NCI-H2029 (cell line): ENCODE measurements at regions not wholly inside any gene's neighbourhood (a gene's known extent, or its start where the extent isn't known, plus 50 kb on each side); places are given as distances from the start of the nearest gene placed in this dataset.
A peak's percentile ranks its signal among the peaks of the same experiment; 100 is the strongest.
"Not testable (repeated sequence)": the region's sequence is repeated elsewhere in the genome, so short reads cannot be mapped to it uniquely, and the experiment has no call there.

Experiments
- DNase-seq: peaks from one replicate; lab custom pipeline; 2025; lab: John Stamatoyannopoulos, UW

DNA sequence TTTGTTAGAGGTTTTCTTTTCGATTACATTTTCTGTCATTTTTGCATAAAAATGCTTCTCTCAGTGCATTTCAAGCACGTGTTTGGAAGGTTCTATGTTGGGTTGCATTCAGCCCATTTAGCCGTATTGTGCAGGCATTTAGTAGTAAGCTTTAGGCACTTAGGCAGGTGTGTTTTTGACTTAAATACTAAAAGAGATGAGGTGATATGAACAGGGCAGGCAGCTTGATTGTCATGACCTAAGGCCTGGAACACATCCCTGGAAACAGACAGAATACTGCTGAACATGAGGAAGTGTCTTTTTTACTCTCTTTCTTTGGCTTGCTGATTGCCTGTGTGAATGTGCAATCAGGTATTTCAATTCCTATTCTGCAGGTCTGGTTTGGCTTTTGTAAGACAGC lies 610.5 kb upstream of the MAN1A1 start:
- DNase-seq, result no peak

- DNase-seq, result no peak
These were observed 607.6 kb upstream of the MAN1A1 start for GRCh38 chr6:119957195-119957594.

DNA sequence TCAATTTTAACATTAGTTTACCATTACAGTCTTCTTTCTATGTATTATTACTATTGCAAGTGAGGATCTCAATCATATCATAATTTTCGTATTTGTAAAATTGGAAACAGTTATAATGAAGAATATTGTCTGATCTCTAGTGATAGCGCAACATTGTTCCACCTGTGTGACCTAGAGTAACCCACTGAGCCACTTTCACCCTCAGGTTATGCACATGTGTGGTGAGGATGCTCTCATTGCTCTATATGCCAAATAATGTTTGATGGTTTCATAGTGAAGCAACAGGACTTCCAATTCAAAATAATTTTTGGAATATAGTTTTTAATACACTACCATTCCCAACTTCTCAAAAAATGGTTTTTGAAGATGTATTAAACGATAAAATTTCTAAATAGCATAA lies 603.1 kb upstream of the MAN1A1 start:
- no peak for DNase-seq

DNA sequence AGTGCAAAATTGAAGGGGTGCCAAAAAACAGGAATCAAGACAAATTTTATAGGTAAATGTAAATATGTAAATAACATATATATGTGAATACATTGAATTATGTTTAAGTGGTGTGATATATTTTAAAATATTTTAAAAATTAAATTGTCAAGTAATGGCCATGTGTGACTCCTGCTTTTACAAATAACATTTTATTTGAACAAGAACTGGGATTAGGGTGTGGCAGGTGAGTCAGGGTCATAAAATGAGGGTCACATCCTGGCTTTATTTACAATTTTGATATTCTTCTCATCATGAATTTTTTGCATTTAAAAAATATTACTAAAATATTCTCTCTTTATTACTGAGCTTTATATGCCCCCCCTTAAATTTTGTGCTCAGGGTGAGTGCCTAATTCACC lies 601.1 kb upstream of the MAN1A1 start:
- DNase-seq, result no peak

DNA sequence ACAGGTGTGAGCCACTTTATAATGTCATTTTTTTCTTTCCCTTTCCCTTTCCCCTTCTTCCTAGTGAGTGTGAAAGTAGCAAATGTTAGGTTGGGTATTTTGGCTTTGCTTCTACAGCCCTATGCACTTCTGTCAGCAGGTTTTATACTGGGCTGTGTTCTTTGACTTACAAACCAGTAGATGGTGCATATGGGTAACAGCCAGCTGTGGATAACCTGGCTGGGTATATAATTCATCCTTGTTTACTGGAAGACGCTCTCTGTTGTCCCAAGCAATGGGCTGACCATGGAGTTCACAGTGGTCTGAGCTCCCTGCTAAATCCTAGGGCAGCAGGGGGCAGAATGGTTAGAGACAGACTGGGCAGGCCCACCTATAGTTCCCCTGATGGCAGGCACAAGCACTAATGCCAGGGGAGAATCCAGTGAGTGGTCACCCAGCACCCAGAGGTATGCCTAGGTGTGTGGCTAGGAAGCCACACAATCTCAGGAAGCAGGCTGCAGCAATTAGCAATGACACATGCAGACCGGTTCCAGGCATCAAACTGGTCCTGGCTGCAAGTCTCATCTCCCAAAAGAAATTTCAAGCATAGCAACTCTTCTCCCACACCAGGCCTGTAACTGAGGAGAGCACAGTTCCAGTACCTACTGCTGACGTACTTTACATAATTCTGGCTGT lies 592.7 kb upstream of the MAN1A1 start:
- no peak for DNase-seq

DNA sequence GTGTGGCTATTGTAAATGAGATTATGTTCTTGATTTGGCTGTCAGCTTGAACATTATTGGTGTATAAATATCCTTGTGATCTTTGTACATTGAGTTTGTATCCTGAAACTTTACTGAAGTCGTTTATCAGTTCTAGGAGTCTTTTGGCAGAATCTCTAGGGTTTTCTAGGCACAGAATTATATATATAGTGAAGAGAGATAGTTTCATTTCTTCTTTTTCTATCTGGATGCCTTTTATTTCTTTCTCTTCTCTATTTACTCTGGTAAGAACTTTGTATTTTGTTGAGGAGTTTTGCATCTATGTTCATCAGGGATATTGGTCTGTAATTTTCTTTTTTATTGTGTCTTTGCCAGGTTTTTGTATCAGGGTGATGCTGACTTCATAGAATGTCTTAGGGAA lies 589.2 kb upstream of the MAN1A1 start:
- no peak for DNase-seq

DNA sequence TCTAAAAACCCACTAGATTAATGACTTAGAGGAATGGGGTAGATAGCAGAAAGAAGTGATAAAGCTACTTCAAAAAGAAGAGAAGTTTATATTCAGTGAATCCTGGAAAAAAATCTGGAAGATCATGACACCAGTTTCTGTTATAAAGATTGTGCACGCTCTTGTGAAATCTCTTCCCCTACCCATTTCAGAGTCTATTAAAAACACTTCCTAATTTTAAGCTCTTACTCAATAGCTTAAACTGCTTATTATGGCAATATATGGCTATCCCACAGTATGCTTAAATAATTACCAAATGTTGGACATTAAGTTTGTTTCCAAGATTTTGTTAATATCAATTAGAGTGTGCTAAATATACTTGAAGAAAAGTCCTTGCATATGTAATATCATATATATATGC lies 585.3 kb upstream of the MAN1A1 start:
- DNase-seq, result no peak

DNA sequence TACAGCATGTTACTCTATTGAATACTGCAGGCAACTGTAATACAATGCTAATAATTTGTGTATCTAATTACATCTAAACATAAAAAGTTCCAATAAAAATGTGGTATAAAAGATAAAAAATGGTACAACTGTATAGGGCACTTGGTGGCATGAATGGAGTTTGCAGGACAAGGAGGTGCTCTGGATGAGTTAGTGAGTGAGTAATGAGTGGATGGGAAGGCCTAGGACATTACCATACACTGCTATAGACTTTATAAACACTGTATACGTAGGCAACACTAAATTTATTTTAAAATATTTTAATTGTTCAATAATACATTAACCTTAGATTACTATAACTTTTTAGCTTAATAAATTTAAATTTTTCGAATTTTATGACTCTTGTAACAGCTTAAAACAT lies 579.6 kb upstream of the MAN1A1 start:
- DNase-seq, result no peak

- DNase-seq, result not testable (repeated sequence)
These were observed 575.3 kb upstream of the MAN1A1 start for GRCh38 chr6:119924888-119925287.

DNA sequence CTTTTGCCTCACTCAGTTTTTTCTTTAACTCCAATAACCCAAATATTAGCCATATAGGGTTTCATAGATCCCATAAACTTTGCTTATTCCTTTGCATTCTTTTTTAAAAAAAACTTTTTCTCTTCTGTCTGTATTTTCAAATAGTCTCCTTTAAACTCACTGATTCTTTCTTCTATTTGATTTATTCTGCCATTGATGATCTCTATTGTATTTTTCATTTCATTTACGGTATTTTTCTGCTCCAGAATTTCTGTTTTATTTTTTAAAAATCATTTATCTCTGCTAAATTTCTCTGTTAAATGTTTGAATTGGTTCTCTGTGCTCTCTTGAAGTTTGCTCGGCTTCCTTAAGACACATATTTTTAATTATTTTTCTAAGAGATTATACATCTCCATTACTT lies 573.3 kb upstream of the MAN1A1 start:
- DNase-seq, result no peak

DNA sequence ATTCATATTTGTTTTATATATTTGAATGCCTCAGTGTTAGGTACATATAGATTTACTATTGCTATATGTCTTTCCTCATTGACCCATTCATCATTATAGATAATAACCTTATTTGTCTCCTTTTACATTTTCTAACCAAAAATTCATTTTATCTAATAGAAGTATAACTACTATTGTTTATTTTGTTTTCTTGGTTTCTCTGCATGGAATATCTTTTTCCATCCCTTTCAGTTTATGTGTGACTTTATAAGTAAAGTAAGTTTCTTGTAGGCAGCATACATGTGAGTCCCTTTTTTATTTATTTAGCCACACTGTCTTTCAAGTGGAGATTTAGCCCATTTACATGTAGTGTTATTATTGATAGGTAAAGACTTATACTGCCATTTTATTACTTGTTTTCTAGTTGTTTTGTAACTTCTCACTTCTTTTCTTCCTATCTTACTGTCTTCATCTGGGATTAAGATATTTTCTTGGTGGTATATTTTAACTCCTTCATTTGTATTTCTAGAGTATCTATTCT lies 572.0 kb upstream of the MAN1A1 start:
- no peak for DNase-seq

DNA sequence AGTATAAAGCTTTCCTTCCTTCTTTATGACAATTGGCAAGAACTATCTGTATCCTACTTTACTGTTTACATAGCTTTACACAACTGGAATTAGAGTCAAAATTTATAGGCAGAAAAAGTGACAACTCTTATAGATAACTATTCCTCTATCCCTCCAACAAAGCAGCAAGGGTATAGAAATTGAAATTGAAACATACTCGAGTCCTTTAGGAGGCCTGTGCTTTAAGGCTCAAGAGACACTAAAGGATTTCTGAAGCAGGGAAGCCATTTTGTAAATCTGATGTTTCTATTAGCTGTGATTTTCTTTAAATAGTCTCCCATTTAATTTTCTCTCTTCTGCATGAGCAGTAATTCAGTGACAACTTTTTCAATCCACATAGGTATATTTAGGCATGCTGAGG lies 567.6 kb upstream of the MAN1A1 start:
- no peak for DNase-seq

DNA sequence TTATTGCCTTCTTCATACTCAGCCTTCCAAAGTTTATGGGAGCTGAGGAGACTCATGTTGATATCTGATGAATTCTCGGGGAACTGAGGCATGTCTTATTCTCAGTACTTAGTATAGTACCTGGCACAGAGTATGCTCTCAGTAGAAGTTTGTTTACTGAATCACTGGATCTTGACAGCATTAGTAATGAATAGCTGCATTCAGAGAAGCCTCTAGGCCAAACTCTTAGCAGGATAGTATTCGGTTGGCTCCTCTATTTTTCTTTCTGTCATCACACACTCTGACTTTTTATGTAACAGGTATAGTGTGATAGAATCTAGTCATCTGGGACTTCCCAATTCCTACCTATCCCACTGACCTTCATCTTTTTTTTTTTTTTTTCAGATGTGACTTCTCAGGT lies 566.4 kb upstream of the MAN1A1 start:
- no peak for DNase-seq

DNA sequence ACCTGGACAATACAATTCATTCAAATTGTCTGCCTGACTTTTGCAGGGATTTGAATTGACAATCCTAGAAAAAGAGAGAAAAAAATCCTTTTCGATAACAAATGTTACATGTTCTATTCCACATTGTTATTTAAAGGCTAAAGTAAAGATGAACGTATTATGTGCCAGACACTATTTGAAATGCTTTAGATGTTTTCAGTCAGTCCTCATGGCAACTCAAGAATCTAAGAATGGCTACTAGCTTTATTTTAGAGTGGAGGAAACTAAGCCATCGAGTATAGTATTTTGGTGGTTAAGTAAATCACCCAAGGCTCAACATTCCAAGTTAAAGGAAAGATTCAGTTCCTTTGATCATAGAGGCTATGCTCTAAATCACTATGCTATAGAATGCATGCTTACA lies 558.6 kb upstream of the MAN1A1 start:
- DNase-seq, result no peak

GRCh38 chr6:119902681-119903080 lies 553.1 kb upstream of the MAN1A1 start:
- no peak for DNase-seq

- no peak for DNase-seq
These were observed 547.2 kb upstream of the MAN1A1 start for GRCh38 chr6:119896806-119897205.

DNA sequence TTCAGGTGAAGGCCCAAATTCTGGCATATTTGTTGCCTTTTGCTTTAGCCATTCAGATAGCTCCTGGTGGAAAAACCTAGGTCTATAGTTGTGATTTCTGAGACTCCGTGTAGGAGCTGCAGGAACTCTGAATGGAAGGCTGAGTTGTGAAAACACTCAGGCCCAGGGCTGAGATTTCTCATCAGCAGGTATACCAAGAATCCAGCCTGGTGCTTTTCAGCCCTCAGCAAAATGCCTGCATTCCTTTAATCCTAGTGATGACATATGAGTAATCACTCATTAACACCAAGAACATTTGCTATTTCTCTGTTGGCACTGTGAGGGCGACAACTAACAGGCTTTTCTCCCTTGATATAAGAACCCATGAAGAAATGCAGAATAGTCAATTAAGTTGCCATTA lies 546.1 kb upstream of the MAN1A1 start:
- no peak for DNase-seq

DNA sequence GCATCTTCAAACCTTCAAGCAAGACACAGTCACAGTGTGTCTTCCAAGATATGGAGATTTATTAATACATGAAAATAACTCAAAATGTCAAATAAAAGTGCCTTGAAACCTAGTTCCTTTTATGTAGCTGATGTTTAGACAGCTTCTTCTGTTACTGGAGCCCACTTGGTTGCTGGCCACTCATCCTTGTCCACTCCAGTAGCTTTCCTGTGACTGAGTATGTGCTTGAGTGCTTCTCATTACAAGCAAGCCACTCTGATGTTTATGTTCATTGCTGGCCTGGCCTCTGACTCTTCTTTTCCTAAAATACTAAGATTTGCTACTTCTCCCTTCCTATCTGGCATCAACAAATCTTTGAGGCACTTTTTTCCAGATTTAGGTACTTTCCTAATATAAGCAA lies 545.2 kb upstream of the MAN1A1 start:
- DNase-seq, result peak; percentile 66

DNA sequence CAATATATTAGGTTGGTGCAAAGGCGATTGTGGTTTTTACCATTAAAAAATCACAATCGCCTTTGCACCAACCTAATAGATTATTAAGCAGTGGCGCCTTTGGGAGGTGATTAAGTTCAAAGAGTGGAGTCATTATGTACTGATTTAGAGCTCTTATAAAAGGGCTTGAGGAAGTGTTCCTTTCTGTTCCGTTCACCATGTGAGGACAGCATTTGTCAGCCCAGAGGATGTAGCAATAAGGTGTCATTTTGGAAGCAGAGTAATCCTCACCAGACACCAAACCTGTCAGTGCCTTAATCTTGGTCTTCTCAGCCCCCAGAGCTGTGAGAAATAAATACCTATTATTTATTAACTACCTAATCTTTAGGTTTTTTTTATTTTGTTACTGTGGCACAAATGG lies 542.1 kb upstream of the MAN1A1 start:
- no peak for DNase-seq

- DNase-seq, result no peak
These were observed 541.6 kb upstream of the MAN1A1 start for GRCh38 chr6:119891206-119891605.

DNA sequence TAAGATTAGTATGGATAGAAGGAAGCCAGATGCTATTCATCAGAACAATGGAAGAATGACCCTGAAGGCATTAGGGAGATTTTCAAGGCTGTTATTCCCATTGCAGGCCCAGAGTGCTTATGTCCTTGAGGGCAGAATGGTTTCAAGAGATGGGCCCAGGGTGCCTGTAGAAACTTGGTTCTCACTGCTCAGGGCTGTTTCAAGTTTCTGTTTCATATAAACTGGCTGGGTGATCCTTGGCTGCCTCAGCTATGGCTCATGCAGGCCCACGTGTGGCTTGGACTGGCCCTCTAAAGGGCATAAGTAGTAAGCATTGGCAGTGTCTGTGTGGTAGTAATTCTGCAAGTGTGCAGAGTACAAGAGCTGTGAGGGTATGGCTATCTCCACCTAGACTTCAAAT lies 540.9 kb upstream of the MAN1A1 start:
- DNase-seq, result no peak

GRCh38 chr6:119887666-119888065 lies 538.1 kb upstream of the MAN1A1 start:
- no peak for DNase-seq

DNA sequence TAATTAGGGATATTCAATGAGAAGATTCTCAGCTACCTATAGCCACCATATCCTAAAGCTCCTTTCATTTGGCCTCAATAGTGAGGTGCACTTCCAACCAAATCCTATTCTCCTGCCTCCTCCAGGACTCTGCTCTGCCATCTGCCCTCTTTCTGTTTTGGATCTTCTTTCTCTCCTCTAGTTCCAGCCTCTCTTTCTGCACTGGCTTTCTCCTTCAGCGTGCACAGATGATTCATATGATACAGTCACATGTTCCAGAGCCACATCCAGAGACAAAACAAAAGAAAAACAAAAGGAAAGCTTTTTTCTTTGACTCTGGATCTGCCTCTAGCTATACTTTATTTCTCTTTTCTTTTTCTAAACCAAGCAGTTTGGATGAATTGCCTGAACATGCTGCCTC lies 531.9 kb upstream of the MAN1A1 start:
- DNase-seq, result no peak

- no peak for DNase-seq
These were observed 531.3 kb upstream of the MAN1A1 start for GRCh38 chr6:119880840-119881239.

GRCh38 chr6:119879731-119880130 lies 530.2 kb upstream of the MAN1A1 start:
- DNase-seq, result no peak
